Kidney (tissue), 13 donors: ENCODE measurements at regions not wholly inside any gene's neighbourhood (a gene's known extent, or its start where the extent isn't known, plus 50 kb on each side); places are given as distances from the start of the nearest gene placed in this dataset.

Experiments used
- DNase-seq, 5 donors: peaks; one replicate each; pipeline ENCODE4 v3.0.0-alpha.2; 2013 to 2020
- FAIRE-seq: peaks from 2 replicates; lab custom pipeline; 2012; peaks lifted over from hg19 to GRCh38; lab: Jason Lieb, UNC
- H3K27ac ChIP-seq, 2 donors: one replicate each; pipeline ENCODE4 v1.7.0; 2013; ENCODE audit warnings: low read depth in 2 of 2, low read length in 2 of 2, inconsistent platforms in 1 of 2
- H3K27me3 ChIP-seq: one replicate; pipeline ENCODE4 v1.7.1; 2013; ENCODE audit warnings: low read length, inconsistent platforms; ENCODE audit not compliant: control insufficient read depth, insufficient read depth
- H3K36me3 ChIP-seq, 3 donors: one replicate each; pipeline versions ENCODE4 v1.7.0 to v1.7.1; 2013; ENCODE audit warnings: low read length in 3 of 3, control low read depth in 1 of 3, inconsistent platforms in 1 of 3; ENCODE audit not compliant: insufficient read depth in 3 of 3, control insufficient read depth in 2 of 3
- H3K4me1 ChIP-seq, 3 donors: one replicate each; pipeline versions ENCODE4 v1.7.0 to v1.7.1; 2013; ENCODE audit warnings: low read length in 3 of 3, inconsistent platforms in 1 of 3, low read depth in 1 of 3; ENCODE audit not compliant: control insufficient read depth in 2 of 3, insufficient read depth in 2 of 3
- H3K4me3 ChIP-seq, 3 donors: one replicate each; pipeline versions ENCODE4 v1.7.0 to v1.8.1; 2013; ENCODE audit warnings: low read length in 3 of 3, control low read depth in 1 of 3, inconsistent platforms in 1 of 3
- H3K9ac ChIP-seq, 3 donors: one replicate each; pipeline versions ENCODE4 v1.7.0 to v1.7.1; 2013; ENCODE audit warnings: low read length in 3 of 3, control low read depth in 1 of 3, inconsistent platforms in 1 of 3
- H3K9me3 ChIP-seq, 3 donors: one replicate each; pipeline versions ENCODE4 v1.7.0 to v1.7.1; 2013; ENCODE audit warnings: low read length in 3 of 3, control low read depth in 1 of 3, inconsistent platforms in 1 of 3; ENCODE audit not compliant: control insufficient read depth in 2 of 3, insufficient read depth in 1 of 3
- intact Hi-C: fragments of 100-400 bp; cut with DNase I; formaldehyde crosslinking; loops from one replicate; pipeline ENCODE4 v1.11.1; 2022
- TF ChIP-seq, protein P1 (sequence below): IDR thresholded peaks from 3 replicates; pipeline ENCODE4 v1.5.1; 2012; ENCODE audit warnings: mild to moderate bottlenecking, moderate library complexity, borderline replicate concordance; ENCODE audit not compliant: insufficient read depth; ENCODE audit errors: extremely low read depth
- donor health status: control.
- donor health status: control.
- donor health status: control.
- donor health status: control.
- donor health status: control.
- donor health status: DM: yes; HTN: yes; CAD: no.
- donor health status: Normal renal cell carcinoma (clear cell type).

DNA sequence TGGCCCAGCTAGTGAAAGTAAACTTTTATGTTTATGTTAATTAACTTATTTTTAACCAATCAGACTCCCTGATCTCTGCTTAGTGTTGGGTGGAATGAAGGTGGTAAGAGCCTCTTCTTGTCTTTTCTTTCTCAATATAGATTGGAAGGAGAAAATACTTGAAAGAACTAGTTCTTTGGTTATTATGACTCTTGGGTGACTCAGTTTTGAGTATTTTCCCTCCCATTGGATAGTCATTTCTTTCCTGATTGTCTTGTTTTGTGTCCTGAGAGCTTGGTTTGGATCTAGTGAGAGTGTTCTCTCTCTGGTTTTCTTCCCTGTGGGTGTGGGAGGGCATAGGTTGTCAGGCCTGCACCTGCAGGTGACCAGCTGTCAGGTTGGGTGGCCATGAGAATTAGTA, 172.0 kb upstream of the GLRA2 start:
- Histone ChIP-seq H3K27ac (no peak overlapping the region), H3K27me3 (peaks cover 2% of the 10 kb centered on the region), H3K4me1 (no peaks in the 10 kb centered on the region), H3K9ac (no peak overlapping the region), H3K9me3 (no peaks in the 10 kb centered on the region), H3K36me3 (no peaks in the 10 kb centered on the region), H3K4me3 (no peak overlapping the region)
- DNase-seq (no peak), FAIRE-seq (no peak)
- intact Hi-C loops: no loop called here
- TF ChIP-seq, protein P1, sequence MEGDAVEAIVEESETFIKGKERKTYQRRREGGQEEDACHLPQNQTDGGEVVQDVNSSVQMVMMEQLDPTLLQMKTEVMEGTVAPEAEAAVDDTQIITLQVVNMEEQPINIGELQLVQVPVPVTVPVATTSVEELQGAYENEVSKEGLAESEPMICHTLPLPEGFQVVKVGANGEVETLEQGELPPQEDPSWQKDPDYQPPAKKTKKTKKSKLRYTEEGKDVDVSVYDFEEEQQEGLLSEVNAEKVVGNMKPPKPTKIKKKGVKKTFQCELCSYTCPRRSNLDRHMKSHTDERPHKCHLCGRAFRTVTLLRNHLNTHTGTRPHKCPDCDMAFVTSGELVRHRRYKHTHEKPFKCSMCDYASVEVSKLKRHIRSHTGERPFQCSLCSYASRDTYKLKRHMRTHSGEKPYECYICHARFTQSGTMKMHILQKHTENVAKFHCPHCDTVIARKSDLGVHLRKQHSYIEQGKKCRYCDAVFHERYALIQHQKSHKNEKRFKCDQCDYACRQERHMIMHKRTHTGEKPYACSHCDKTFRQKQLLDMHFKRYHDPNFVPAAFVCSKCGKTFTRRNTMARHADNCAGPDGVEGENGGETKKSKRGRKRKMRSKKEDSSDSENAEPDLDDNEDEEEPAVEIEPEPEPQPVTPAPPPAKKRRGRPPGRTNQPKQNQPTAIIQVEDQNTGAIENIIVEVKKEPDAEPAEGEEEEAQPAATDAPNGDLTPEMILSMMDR: no peak

GRCh38 chrX:14356401-14356800, 172.9 kb upstream of the GLRA2 start:
- FAIRE-seq (no peak), DNase-seq (no peak)
- no peak overlapping the region for H3K27ac ChIP-seq
- intact Hi-C loops: no loop called here
- H3K9me3 ChIP-seq: no peaks in the 10 kb centered on the region
- H3K27me3 ChIP-seq: no peaks in the 10 kb centered on the region
- no peak overlapping the region for H3K9ac ChIP-seq
- H3K36me3 ChIP-seq: no peaks in the 10 kb centered on the region
- no peaks in the 10 kb centered on the region for H3K4me1 ChIP-seq
- H3K4me3 ChIP-seq: no peak overlapping the region
- TF ChIP-seq, protein P1: no peak

GRCh38 chrX:14355556-14355955, 173.8 kb upstream of the GLRA2 start:
- H3K4me1 ChIP-seq: no peaks in the 10 kb centered on the region
- H3K27me3 ChIP-seq: no peaks in the 10 kb centered on the region
- H3K9ac ChIP-seq: no peak overlapping the region
- H3K36me3 ChIP-seq: no peaks in the 10 kb centered on the region
- H3K4me3 ChIP-seq: no peak overlapping the region
- no peaks in the 10 kb centered on the region for H3K9me3 ChIP-seq
- no peak overlapping the region for H3K27ac ChIP-seq
- DNase-seq: no peak
- FAIRE-seq: no peak
- TF ChIP-seq, protein P1: no peak
- intact Hi-C loops: no loop called here

DNA sequence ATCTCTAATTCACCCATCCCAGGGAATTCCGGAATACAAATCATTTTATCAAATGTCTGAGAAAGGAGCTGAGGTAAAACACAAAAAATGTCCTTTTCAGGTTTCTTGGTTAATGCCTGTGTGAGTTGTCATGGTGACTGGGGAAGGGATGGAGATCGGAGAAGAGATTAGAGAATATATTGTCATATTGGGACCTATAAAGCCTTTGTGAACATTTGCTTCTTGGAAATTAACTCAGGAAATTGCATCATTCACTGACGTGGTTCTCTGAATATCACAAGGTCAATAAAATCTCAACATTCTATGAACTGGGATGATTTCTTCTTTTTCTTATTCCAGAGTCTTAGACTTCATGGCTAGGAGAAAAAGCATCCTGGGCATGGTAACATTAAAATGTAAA, 174.8 kb upstream of the GLRA2 start:
- no peak for FAIRE-seq
- Histone ChIP-seq H3K9me3 (no peaks in the 10 kb centered on the region), H3K9ac (no peak overlapping the region), H3K4me3 (no peak overlapping the region), H3K27me3 (no peaks in the 10 kb centered on the region), H3K36me3 (no peaks in the 10 kb centered on the region), H3K4me1 (no peaks in the 10 kb centered on the region), H3K27ac (no peak overlapping the region)
- intact Hi-C loops: no loop called here
- DNase-seq: no peak
- TF ChIP-seq, protein P1: no peak
